RKO (cell line): ENCODE measurements at regions not wholly inside any gene's neighbourhood (a gene's known extent, or its start where the extent isn't known, plus 50 kb on each side); places are given as distances from the start of the nearest gene placed in this dataset.

Experiments used
- DNase-seq: peaks from one replicate; pipeline ENCODE4 v3.0.0-alpha.2; 2016; ENCODE audit warnings: low spot score

DNA sequence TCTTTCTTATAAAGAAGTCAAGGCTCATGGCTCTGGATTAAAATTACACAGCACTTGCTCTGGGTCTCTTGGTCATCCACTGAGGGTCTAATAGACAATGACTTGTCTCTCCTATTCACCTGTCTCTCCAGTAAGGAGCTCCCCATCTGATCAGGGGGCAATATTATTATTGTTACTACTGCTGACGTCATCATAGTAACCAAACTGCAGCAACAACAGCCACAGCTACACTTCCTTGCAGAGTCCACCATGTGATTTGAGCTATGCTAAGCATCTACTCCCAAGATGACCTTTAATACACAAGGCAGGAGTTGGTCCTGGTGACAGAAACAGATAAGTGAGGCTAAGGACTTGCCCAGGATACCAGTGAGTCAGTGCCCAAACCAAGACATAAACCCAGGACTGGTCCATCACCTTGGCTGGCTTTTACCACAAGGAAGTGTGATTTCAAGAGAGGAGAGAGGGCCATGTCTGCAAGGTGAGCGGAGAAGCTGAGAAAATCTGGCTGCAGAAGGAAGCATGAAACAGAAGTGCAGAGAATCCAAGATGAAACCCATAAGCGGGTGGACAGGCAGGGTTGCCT lies 602.5 kb downstream of the PTPRU start:
- no peak for DNase-seq

DNA sequence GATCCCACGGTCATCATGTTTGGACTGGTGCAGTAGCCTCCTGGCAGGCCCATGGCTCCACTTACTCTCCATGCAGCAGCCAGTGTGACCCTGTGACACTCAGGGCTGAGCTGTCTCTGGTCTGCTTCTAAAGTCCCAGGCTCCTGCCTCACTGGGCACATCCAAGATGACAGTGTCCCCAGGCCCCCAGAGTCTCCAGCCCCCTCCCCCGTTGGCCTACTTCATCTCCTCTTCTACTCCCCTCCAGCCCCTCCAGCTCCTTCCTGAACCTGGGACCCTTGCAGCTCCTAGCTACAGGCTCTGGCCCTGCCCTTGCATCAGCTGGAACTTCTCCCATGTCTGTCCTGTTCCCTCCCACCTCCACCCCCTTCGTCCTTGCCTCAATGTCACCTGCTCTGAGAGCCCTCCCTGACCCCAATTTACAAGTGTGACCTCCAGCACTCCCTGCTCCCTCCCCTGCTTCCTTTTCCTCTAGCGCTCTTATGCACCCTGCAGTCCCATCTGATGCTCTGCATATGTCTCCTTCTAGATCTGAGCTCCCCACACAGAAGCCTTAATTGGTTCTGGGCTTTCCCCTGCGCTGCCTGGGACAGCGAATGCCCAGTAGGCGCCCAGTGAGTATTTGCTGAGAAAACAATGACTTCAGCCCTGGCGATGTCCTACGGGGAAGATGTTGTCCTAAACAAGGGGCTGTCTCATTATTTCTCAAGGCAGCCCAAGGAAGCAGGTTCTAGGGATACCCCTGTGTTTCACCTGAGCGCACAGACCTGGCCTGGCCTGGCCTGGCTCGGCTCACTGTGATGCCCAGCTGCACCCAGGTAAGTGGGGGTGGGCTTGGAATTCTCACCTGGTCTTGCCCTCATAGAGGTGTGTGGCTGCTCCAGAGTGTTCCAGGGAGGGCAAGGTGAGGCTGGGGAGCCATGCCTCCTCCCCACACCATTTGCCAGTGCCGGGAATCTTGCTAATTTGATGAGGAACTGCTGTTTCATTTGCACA lies 600.6 kb downstream of the PTPRU start:
- DNase-seq = no peak

DNA sequence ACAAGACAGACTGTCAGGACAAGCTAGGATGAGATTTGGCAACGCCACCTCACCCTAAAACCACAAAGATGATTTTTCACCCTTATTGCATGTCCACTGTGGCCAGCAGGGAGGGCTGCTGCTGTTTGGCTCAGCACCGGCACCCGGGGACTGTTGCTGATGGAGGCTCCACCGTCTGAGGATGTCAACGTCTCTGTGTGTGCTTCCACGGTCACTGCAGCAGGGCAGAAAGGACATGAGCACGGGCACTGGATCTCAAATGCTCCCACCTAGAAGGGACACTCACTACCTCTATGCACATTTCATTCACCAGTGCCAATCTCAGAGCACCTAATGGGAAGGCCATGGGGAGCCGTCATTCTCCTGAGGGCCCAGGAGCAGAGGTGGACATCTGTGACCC lies 599.6 kb downstream of the PTPRU start:
- no peak for DNase-seq

DNA sequence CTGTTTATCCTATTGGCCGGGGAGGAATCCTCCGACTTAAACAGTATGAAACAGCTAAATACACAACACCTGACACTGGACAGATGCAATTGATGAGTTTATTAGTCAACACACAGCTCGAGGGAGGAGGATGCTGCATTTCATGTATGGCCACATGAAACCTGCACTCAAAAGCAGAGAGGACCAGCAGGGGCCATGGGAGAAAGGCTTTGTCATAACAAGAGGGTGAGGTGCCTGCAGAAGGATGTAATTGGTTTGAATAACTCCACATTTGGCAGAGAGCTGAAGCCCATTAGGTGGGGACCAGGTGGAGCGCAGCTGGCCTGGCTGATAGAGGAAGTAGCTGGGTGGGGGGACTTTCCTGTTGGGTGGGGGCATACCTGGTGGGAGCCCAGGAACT lies 599.1 kb downstream of the PTPRU start:
- DNase-seq = no peak

DNA sequence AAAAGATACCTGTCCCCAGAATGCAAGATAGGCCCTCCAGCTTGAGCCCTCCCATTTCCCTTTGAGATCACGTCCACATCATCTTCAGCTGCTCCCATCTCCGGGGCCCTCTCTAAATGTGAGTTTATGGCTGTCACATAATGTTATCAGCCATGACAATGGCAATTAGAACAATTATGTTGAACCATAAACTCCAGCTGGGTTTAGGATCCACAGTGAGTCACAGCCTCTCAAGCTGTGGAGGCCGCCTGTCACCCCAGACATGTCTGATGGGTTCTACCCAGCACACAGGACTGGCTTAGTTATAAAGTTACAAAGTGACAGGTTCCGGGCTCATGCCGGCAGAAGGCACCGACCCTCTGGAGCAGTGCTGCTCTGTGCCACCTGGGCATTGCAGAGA lies 597.3 kb downstream of the PTPRU start:
- DNase-seq = no peak

DNA sequence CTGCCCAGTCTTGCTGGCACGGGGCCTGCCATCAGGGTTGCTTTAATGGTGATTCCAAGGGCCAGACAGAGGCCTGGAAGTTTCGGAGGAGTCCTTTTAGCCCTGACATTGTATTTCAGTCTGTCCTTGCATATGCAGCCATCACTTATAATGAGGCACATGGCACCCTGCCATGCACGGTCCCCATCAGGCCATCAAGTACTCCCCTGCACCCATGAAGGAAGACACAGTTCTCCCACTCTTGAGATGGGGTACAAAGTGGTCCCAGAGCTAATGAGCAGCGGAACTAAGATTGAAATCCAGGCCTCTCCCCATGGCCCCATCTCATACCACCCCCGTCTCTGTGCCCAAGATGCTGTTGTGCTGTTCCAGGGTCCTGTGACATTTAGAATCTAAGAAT lies 596.6 kb downstream of the PTPRU start:
- DNase-seq = no peak

DNA sequence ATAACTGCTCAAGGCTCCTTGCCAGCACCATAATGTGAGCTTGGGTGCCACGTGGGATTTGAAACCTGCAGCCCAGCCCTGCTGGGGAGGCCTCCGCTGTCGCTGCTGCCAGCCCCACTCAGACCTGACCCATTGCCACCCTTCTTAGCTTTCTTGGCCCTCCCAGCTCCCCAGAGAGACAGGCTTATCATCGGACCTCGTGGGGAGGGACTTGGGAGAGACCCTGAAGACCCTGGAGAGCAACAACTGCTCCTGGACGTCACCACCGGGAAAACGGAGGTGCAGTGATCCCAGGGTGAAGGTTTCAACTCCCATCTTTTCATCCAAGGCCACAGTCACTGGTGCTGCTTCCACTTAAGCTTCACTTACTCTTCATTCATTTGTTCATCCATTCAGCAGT lies 596.1 kb downstream of the PTPRU start:
- no peak for DNase-seq

DNA sequence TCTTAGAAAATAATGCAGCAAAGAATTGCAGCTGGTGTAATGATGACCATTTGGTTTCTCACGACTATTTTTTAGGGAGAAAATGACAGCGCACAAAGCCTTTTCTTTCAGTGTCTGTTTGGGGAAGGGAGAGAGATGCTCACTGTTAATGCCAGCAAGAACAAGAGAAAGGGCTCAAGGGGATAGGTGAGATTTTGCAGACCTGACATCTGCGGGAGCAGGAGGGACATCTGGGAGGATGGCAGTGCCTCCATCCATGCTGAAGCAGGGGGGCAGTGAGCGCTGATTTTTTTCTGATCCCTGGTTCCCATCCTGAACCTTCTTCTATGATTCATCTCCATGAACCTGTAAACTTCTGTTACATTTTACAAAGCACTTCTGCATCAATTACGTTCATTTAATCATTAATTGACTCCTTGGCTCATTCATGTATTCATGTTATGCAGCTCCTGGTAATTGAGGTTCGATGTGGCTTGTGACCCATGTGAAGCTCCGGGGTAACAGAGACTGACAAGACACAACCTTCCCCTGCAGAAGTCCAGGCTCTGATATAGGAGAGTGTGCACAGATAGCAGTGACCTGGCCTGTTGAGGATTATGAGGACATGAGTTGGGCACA lies 595.3 kb downstream of the PTPRU start:
- no peak for DNase-seq

DNA sequence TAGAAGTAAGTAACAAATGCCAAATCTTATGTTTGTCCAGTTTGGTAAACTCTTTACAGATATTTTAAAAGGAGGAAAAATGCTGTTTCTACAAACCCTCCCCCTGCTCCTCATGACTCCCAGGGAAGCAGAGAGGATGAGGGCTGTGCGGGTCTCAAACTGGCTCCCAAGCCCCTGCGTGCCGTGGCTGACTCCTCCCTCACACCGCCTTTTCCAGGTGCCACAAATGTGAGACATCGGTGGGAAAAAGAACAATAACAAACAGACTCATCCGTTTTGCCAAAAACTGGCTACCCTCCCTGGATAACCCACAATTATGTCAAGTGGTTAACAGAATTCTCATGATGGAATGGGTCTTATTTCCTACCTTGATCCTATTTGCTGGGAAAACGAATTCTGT lies 594.6 kb downstream of the PTPRU start:
- no peak for DNase-seq

DNA sequence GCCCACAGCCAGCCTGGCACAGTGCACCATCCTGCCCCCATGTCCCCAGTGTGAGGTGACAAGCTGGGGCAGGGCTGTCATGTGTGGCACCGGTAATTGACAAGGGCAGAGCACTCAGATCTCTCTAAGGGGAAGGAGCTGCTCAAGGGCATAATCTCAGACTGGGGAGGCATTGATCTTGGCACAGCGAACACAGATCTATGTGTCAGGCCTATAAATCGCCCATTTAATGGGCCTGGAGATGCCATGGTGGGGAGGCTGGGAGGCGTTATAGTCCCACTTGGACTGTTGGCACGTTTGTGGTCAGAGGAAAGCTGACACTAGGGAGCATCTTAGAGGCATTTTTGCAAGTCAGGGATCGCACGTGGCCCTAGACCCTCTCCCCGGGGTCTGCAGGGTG lies 594.1 kb downstream of the PTPRU start:
- DNase-seq = no peak

DNA sequence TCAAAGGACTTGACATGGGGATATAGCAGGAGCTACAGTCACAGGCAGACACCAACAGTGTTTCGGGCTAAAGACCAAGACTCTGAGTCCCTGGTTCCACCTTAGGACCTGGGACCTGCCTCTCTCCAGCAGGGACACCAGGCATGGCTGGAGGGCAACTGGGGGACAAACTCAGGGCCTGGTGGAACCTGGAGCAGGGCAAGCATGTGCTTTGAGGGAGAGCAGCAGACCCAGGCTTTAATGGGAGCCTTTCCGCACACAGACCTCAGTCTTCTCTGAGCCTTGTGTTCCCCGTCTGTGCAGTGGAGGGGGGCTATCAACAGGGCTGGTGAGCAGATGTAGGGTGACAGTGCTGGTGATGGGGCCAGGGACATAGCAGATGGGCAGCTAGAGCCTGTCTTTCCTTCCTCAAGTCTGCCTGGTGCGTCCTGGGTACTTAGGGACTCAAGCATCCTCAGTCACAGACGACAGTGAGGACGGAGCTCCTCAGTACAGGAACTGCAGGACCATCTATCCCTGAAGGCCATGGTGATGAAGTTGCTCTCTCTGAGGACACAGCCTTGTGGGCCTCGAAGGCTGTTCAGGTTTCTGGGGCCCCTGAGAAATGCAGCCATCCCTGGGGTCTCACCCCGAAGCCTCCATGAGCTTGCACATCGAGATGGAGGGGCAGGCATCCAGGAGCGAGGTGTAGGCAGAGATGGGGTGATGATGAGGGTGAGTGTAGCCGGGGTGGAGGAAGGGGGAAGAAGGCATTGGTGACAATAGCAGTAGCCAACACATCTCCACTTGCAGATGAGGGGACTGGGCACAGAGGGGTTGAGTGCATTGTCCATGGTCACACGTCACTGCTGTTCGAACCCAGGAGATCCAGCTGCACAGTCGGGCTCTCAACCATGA lies 593.4 kb downstream of the PTPRU start:
- no peak for DNase-seq

DNA sequence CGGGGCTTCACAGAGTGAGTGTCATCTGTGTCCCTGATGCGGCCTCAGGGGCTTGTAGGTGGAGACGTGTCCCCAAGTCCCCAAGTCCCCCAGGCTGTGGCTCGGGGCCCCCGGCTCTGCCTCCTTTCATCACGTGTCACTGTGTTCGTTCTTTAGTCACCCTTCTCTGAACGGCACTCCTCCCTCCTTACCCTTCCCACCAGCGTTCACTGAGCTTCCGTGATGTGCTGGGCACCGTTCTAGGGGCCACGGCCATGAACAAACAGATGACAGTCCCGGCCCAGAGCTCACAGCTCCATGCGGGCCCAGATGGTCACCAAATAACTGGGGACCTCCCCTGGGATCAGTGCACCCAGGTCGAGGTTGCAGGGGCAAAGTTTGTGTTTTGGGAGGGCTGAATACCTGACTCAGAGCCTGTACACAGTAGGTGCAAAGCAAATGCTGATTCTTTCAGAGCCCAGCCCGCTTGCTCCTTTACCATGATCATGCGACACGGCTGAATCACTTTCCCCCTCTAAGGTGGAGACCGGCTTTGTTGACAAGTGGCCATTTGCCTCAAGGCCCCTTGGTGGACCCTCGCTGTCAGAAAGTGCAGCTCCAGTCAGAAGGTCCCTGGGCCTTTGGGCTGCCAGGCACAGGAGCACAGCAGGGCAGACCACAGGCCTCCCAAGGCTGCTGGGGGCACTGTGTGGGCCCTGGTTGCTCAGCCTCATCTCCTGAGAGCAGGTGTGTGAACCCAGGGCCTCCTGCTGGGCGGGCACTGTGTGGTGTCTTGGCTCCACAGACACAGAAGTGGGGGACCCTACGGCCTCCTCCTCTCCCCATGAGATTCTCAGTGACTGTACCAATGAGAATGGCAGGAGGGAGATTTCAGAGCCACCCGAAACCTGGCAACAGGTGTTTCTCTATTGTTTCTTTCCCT lies 592.5 kb downstream of the PTPRU start:
- DNase-seq = no peak

DNA sequence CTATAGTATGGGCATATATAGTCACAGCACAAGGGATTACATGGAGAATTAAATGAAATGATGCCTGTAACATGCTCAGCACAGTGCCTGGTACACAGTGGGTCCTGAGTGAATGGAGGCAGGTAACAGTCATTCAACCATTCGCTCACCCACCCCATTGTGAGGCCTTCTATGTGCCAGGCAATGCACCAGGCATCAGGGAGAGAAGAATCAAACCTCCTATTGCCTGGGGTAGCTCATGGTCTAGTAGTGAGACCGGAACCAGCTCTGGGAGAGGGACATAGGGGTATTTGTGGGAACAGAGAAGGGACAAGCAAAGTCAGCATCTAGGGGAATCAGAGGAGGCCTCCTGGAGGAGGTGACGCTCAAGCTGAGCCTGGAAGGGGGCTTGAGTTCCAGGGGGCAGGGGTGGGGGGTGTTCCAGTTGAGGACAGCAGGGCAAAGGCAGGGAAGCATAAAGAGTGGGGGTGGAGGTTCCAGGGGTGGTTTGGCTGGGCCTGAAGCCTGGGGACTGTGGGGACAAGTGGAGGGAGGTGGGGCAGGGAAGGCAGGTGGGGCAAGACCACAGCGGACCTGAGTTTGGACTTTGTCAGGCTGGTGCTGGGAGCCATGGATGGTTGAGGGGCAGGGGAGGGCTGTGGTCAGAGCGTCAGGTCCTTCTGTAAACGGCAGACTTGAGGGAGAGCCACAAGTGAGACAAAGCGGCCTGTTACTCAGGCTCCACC lies 591.6 kb downstream of the PTPRU start:
- DNase-seq = no peak

DNA sequence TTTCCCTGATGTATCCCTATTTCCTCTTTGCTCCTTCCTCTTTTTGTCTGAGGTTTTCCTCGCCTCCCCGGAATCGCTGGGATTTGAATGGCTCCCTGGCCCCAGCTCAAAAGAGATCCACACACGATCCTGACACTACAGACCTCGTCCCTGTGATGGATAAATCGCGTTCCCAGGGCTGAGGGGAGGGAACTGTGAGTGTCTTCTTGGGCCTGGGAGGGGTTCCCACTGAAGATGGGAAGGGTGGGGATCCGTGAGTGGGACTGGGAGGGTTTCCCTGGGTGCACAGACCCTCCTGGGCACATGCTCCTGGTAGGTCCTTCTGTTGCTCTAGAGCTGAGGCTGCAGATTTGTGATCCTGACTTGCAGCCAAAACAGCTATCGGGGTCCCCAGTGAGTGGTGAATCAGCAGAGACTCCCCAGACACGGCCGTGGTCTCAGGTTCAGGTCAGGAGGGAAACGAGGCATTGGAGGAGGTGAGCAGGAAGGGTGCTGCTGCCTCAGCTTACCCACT lies 591.0 kb downstream of the PTPRU start:
- no peak for DNase-seq

DNA sequence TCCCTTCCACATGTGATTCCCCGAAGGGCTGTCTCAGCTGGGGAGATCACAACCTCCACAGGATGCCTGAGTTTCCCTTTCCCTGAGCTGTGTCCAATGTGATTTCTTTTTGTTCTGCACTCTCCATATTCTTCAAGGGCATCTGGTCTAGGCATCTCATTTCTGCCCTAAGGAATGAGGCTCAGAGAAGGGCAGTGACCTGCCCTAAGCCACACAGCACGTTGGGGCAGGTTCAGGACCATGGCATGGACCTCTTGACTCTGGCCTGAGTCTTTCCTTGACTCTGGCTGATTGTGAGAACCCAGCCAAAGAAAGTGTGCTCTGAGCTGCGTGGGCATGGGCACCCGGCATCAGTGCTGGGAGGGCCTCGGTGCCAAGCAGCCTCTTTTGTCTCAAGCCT lies 590.3 kb downstream of the PTPRU start:
- no peak for DNase-seq

DNA sequence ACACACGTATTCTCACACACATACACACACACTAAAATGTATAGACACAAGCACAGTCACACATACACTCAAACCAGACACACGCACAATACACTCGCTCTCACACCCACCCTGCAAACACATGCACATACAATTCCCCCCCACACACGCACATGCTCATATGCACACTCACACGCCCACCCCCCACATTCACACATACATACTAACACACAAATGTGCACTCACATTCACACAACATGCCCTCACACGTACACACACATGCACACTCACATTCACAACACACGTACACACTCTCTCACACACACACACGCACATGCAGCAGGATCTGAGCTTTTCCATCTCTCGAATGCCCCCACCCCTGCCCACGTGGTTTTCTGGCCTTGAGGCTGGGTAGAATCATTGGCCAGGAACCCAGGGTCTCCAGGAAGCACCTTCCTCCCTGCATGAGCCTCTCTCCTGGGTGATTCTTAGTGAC lies 589.7 kb downstream of the PTPRU start:
- no peak for DNase-seq

DNA sequence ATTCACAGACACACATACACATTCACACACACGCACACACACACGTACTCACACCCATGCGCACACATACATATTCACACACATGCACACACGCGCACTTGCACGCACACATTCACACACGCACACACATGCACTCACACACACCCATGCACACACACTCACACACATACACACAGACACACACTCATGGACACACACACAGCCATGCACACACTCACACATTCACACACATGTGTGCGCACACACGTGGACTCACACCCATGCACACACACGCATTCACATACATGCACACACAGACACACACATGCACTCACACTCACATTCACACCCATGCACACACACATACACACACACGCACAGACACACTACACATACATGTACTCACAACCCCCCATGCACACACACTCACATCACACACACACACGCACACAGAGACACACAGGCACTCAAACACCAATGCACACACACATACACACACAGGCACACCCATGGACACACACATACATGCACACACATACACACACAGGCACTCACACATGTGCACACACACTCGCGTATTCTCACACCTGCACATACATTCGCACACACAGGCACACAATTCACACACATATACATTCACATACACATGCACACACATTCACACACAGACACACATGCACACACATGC lies 589.1 kb downstream of the PTPRU start:
- no peak for DNase-seq

DNA sequence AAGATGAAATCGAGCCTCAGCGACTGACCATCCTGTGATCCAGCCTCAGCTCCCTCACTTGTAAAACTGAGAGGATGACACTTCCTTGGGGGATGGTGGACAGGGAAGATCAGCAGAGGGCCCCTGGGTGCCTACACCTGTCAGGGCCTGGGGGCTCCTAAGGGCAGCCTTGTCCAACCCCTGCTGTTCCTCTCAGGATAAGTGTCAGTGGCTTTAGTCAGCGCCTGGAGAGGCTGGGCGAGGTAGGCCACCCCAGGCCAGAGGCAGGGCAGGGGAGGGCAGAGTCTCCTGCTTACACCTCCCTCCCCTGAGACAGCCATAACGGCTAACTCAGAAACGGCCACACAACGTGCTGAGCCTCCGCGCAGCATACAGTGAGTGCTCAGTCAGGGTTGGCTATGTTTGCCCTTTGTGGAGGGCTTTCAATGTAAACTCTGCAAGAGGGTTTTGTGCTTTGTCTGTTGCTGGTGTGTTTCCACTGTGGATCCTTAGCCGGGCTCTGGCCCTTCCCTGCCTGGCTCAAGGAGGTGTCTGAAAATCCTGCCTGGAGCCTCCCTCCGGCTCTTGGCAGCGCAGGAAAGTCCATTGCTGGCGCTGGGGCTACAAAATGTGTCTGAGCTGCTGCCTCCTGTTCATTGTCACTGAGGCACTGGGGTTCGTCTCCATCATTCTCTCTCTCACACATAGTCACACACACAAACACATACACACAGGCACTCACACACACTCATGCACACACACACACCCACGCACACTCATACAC lies 588.4 kb downstream of the PTPRU start:
- DNase-seq = no peak

DNA sequence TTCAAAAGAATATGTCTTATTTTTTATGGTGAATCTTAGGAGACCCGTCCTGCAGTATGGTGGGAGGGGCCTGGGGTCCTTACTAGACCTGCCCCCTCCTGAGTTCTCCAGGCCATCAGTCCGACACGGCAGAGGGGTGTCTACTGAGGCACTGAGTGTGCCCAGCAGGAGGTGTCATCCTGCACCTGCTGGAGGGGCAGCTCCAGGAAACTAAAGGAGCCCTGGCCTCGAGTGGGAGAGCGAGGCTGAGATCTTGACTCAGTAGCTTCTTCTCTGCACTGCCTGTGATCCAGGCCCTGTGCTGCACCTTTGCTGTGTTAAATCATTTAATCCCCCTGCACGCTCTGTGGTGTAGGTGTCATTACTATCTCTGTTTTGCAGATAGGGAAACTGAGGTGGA lies 587.7 kb downstream of the PTPRU start:
- no peak for DNase-seq
